ENCODE measurements at regions not wholly inside any gene's neighbourhood (a gene's known extent, or its start where the extent isn't known, plus 50 kb on each side); places are given as distances from the start of the nearest gene placed in this dataset.

GRCh38 chr18:44465381-44465841, 215.3 kb upstream of the SETBP1 start:
- no peak for DNase-seq

- no peak for DNase-seq
Observed at GRCh38 chr18:44466997-44467396, 213.7 kb upstream of the SETBP1 start.

GRCh38 chr18:44467718-44468117, 213.0 kb upstream of the SETBP1 start:
- no peak for DNase-seq

- DNase-seq, result no peak
Observed at GRCh38 chr18:44473394-44474066, 207.2 kb upstream of the SETBP1 start.

- DNase-seq, result no peak
Observed at GRCh38 chr18:44474067-44474411, 206.6 kb upstream of the SETBP1 start.

- no peak for DNase-seq
Observed at GRCh38 chr18:44474591-44474990, 206.1 kb upstream of the SETBP1 start.

GRCh38 chr18:44482761-44483160, 197.9 kb upstream of the SETBP1 start:
- no peak for DNase-seq

GRCh38 chr18:44495151-44495550, 185.5 kb upstream of the SETBP1 start:
- DNase-seq, result no peak

GRCh38 chr18:44497311-44497710, 183.4 kb upstream of the SETBP1 start:
- no peak for DNase-seq

- DNase-seq, result no peak
Observed at GRCh38 chr18:44497757-44498490, 182.8 kb upstream of the SETBP1 start.

GRCh38 chr18:44500808-44501610, 179.7 kb upstream of the SETBP1 start:
- DNase-seq, result no peak

GRCh38 chr18:44502221-44502620, 178.5 kb upstream of the SETBP1 start:
- no peak for DNase-seq

- no peak for DNase-seq
Observed at GRCh38 chr18:44502790-44503189, 177.9 kb upstream of the SETBP1 start.

- DNase-seq, result no peak
Observed at GRCh38 chr18:44503854-44504253, 176.8 kb upstream of the SETBP1 start.

GRCh38 chr18:44507729-44508325, 172.9 kb upstream of the SETBP1 start:
- no peak for DNase-seq

GRCh38 chr18:44508474-44508873, 172.2 kb upstream of the SETBP1 start:
- DNase-seq, result no peak

- DNase-seq, result no peak
Observed at GRCh38 chr18:44509048-44509447, 171.6 kb upstream of the SETBP1 start.

GRCh38 chr18:44510390-44510789, 170.3 kb upstream of the SETBP1 start:
- no peak for DNase-seq

GRCh38 chr18:44513233-44513632, 167.5 kb upstream of the SETBP1 start:
- DNase-seq, result no peak

GRCh38 chr18:44514106-44514505, 166.6 kb upstream of the SETBP1 start:
- no peak for DNase-seq

- DNase-seq, result no peak
Observed at GRCh38 chr18:44514766-44515165, 165.9 kb upstream of the SETBP1 start.

GRCh38 chr18:44516450-44516849, 164.2 kb upstream of the SETBP1 start:
- no peak for DNase-seq

GRCh38 chr18:44517136-44517535, 163.6 kb upstream of the SETBP1 start:
- DNase-seq, result no peak
